ENCODE measurements at regions not wholly inside any gene's neighbourhood (a gene's known extent, or its start where the extent isn't known, plus 50 kb on each side); places are given as distances from the start of the nearest gene placed in this dataset.

GRCh38 chr10:59079386-59080226 is 96.8 kb upstream of the PHYHIPL start:
- no peak for TF ChIP-seq IKZF1 (conservative IDR thresholded peaks at IDR 0.05)
- TF ChIP-seq SPI1 (IDR thresholded peaks at IDR 0.05; ENCODE audit: borderline replicate concordance, insufficient read depth, low read depth, low read length): no peak
- no peak for TF ChIP-seq MAX (IDR thresholded peaks at IDR 0.05; ENCODE audit: low read depth, low read length)
- no peak for TF ChIP-seq POLR2A (IDR thresholded peaks at IDR 0.05; ENCODE audit: low read depth, low read length)
- TF ChIP-seq FOS (IDR thresholded peaks at IDR 0.05; ENCODE audit: borderline replicate concordance, extremely low read depth, insufficient read length): no peak
- TF ChIP-seq REST (IDR thresholded peaks at IDR 0.05; ENCODE audit: low read depth, low read length): no peak
- TF ChIP-seq RFX5 (IDR thresholded peaks at IDR 0.05; ENCODE audit: low read depth, low read length): no peak
- TF ChIP-seq POLR2AphosphoS5 (IDR thresholded peaks at IDR 0.05; ENCODE audit: low read length): no peak
- TF ChIP-seq EZH2 (IDR thresholded peaks at IDR 0.05; ENCODE audit: borderline replicate concordance, control insufficient read depth, low read depth, low read length): no peak
- TF ChIP-seq ZNF687 (IDR thresholded peaks at IDR 0.05): no peak

Data from GM12878 (cell line).